KBM-7 (cell line): ENCODE measurements at regions not wholly inside any gene's neighbourhood (a gene's known extent, or its start where the extent isn't known, plus 50 kb on each side); places are given as distances from the start of the nearest gene placed in this dataset.

Experiments used
- DNase-seq: peaks from one replicate; pipeline ENCODE4 v3.0.0-alpha.2; 2015
- in situ Hi-C: fragments of 300-500 bp; cut with MboI; formaldehyde crosslinking; loops from 2 replicates; pipeline ENCODE4 v1.14.3; 2020; ENCODE audit warnings: low sequenced_read_pairs, low pct_unique_long_range_greater_than_20kb, mixed read lengths

DNA sequence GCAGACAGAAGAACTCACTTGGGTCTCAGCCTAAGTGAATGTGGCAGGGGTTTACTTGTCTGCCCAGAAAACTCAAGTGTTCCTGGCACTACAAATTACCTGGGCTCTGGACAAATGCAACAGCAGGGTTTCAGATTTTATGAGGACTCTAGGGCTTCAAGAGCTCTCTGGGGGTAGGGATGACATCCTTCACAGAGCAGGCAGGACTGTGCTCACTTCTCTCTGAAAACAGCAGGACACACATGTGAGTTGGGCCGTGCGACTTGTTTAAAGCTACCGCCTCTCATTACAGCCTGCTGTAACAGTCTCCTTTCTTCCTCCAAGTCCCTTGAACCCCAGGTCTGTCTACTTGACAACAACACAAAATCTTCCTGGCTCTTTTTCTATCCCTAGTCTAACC is 212.6 kb downstream of the EN1 start:
- no peak for DNase-seq
- in situ Hi-C loops, result no loop called here

- in situ Hi-C loops, result no loop called here
- no peak for DNase-seq
Observed at GRCh38 chr2:118633371-118634018, 214.0 kb downstream of the EN1 start.

- DNase-seq, result no peak
- in situ Hi-C loops, result no loop called here
Observed at GRCh38 chr2:118632921-118633320, 214.5 kb downstream of the EN1 start.

DNA sequence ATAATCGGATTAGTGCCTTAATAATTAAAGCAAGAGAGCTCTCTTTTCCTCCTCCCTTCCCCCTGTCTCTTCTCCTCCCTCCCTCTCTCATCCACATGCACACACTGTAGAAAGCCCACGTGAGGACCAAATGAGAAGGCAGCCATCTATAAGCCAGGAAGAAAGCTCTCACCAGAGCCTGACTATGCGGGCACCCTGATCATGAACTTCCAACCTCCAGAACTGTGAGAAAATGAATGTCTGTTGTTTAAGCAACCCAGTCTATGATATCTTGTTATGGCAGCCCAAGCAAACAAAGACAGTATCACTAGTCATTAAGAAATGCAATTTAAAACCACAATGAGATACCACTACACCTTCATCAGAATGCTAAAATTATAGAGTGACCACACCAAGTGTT is 220.3 kb downstream of the EN1 start:
- no peak for DNase-seq
- in situ Hi-C loops, result no loop called here

DNA sequence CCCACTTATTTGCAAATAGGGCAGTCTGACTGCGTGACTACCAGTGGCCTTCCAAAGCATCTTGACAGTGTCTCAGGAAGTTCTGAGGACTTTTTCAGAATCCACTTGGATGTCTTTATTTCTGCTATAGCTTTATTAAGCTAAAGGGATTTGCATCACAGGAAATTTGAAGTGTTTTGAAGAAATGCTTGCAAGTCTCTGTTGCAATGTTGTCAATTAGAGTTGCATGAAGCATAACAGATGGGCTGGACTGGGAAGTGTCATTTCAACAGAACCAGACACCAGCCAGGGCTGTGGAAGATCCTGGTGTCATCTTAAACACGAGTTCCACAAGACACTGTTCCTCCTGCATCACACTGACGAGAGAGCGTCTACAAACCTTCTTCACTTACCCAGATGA is 224.5 kb downstream of the EN1 start:
- no peak for DNase-seq
- in situ Hi-C loops, result no loop called here

DNA sequence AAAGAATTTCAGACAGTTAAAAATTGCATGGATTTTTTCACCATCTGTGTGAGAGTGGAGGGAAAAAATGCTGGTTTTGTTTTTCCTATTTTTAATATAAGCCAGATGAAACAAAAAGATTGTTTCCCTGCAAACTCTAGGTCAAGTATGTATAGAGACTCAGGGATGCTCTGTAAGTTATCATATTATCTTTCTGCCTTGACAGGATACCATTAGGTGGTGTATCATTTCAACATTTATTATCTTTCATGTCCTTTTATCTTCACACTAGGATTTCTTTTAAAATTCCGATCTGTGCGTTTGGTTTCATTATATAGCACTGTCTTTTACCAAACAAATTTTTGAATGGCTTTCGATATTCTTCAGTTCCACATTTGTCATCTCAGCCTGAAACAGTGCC is 225.3 kb downstream of the EN1 start:
- in situ Hi-C loops, result no loop called here

GRCh38 chr2:118618279-118618678 is 229.2 kb downstream of the EN1 start:
- in situ Hi-C loops, result no loop called here
- no peak for DNase-seq

More for the DNA sequence above, 225.3 kb downstream of the EN1 start:
- DNase-seq, result no peak

- no peak for DNase-seq
- in situ Hi-C loops, result no loop called here
Observed at GRCh38 chr2:118616432-118616831, 231.0 kb downstream of the EN1 start.

DNA sequence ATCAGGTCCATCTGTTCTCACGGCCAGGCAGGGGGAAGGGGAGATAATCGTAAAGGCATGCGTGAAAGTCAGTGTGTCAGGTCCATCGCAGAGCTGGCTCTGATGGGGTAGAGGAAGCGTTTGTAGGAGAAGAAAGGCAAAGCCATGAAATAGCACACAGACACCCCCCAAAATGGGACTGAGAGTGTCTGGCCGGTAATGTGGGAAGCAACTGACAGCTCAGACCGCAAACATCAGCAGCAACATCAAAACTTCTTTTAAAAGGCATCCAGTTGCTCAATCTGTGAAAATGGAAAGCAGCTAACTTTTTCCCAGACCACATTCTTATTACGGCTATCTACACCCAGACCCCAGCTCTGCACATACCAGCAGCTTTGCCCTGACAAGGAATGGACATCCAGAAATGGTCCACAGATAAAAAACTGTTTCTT is 232.6 kb downstream of the EN1 start:
- no peak for DNase-seq
- in situ Hi-C loops, result no loop called here

- in situ Hi-C loops, result no loop called here
Observed at GRCh38 chr2:118613737-118614136, 233.7 kb downstream of the EN1 start.

DNA sequence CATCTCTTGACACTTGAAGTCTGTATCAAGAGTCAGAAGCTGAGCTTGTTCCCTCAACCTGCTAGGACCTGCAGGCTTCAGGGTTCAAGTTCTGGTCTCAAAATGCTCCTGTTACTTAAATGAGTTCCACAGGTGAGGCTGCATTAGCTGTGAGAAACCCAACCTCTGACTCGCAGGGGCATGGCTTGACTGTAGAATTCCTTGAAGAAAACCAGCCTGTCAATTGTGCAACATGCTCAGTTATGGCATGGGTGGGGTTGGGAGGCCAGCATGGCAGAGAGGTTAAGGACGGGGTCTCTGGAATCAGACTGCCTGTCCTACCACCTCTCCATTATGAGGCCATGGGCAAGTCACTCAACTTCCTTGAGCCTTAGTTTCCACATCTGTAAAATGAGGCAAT is 235.8 kb downstream of the EN1 start:
- in situ Hi-C loops, result no loop called here

More at GRCh38 chr2:118613737-118614136, 233.7 kb downstream of the EN1 start:
- no peak for DNase-seq

GRCh38 chr2:118609138-118609537 is 238.3 kb downstream of the EN1 start:
- in situ Hi-C loops, result no loop called here
- DNase-seq, result no peak

More for the DNA sequence above, 235.8 kb downstream of the EN1 start:
- no peak for DNase-seq

GRCh38 chr2:118607641-118608040 is 239.8 kb downstream of the EN1 start:
- in situ Hi-C loops, result no loop called here
- no peak for DNase-seq

GRCh38 chr2:118604811-118605210 is 242.6 kb downstream of the EN1 start:
- DNase-seq, result no peak
- in situ Hi-C loops, result no loop called here

GRCh38 chr2:118604371-118604770 is 243.1 kb downstream of the EN1 start:
- in situ Hi-C loops, result no loop called here
- DNase-seq, result no peak

- no peak for DNase-seq
- in situ Hi-C loops, result no loop called here
Observed at GRCh38 chr2:118599141-118599540, 248.3 kb downstream of the EN1 start.

- in situ Hi-C loops, result no loop called here
- DNase-seq, result no peak
Observed at GRCh38 chr2:118596620-118597019, 250.8 kb downstream of the EN1 start.

- in situ Hi-C loops, result no loop called here
- DNase-seq, result no peak
Observed at GRCh38 chr2:118593257-118593656, 254.2 kb downstream of the EN1 start.

GRCh38 chr2:118591223-118591622 is 256.2 kb downstream of the EN1 start:
- no peak for DNase-seq
- in situ Hi-C loops, result no loop called here

DNA sequence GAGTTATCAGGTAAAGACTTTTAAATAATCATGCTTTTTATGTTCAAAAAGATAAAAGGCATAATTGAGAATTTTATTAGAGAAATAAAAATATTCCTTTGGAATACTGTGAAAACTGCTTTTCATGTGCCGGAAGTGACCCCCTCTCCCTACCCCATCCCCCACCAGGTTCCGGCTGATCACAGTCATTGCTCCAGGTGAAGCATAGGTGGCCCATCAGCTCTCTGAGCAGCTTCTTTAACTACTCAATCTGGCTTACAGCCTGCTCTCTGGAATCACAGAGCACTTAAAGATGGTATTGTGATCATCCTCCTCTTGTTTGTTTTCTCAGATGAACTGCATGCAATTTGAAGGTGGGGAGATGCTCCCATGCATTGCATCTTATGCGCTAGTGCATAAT is 257.7 kb downstream of the EN1 start:
- in situ Hi-C loops, result no loop called here

DNA sequence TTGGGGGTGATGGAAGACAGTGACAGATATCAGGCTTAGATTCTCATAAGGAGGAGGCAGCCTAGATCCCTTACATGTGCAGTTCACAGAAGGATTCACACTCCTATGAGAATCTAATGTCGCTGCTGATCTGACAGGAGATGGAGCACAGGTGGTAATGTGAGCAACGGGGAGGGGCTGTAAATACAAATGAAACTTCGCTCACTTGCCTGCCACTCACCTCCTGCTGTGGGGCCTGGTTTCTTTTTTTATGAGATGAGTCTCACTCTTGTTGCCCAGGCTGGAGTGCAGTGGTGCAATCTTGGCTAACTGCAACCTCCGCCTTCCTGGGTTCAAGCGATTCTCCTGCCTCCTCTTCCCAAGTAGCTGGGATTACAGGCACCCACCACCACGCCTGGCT is 258.6 kb downstream of the EN1 start:
- no peak for DNase-seq
- in situ Hi-C loops, result no loop called here

More for the DNA sequence above, 257.7 kb downstream of the EN1 start:
- DNase-seq, result no peak
